IPS-15b (cell line): ENCODE measurements at regions not wholly inside any gene's neighbourhood (a gene's known extent, or its start where the extent isn't known, plus 50 kb on each side); places are given as distances from the start of the nearest gene placed in this dataset.
"Not testable (repeated sequence)": the region's sequence is repeated elsewhere in the genome, so short reads cannot be mapped to it uniquely, and the experiment has no call there.

Experiments used
- H3K27me3 ChIP-seq: one replicate; pipeline ENCODE4 v1.6.1; 2013; ENCODE audit warnings: low read length; ENCODE audit not compliant: control insufficient read depth, insufficient read depth
- H3K36me3 ChIP-seq: one replicate; pipeline ENCODE4 v1.6.1; 2013; ENCODE audit warnings: low read length; ENCODE audit not compliant: control insufficient read depth, insufficient read depth
- H3K4me1 ChIP-seq: one replicate; pipeline ENCODE4 v1.6.1; 2013; ENCODE audit warnings: mild to moderate bottlenecking, low read length; ENCODE audit not compliant: control insufficient read depth, insufficient read depth
- H3K4me3 ChIP-seq: one replicate; pipeline ENCODE4 v1.5.1; 2013; ENCODE audit warnings: low read depth, low read length
- H3K9ac ChIP-seq: one replicate; pipeline ENCODE4 v1.6.1; 2013; ENCODE audit warnings: low read depth, mild to moderate bottlenecking, low read length
- H3K9me3 ChIP-seq: one replicate; pipeline ENCODE4 v1.6.1; 2013; ENCODE audit warnings: mild to moderate bottlenecking, low read length; ENCODE audit not compliant: control insufficient read depth, insufficient read depth

DNA sequence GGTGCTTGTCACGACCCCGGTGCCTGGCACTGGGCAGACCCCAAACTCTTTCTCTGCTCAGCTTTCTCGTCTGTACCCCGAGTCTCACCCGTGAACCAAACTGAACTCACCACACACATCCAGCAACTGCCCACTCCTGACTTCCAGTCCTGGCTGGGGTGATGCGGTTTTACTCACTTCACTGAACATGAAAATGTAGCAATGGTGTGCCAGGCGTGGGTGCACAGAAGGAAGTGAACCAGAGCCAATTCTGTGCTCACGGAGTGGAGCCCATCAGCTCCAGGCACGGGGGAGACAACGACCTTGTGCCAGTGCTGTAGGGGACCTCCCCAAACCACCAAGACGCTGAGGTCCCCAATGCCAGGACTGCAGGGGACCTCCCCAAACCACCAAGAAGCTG is 78.7 kb upstream of the AFDN start:
- H3K4me1 ChIP-seq: no peaks in the 10 kb centered on the region
- H3K36me3 ChIP-seq: no peaks in the 10 kb centered on the region
- H3K9me3 ChIP-seq: no peaks in the 10 kb centered on the region
- no peak overlapping the region for H3K4me3 ChIP-seq
- H3K27me3 ChIP-seq: no peaks in the 10 kb centered on the region
- no peak overlapping the region for H3K9ac ChIP-seq

- H3K27me3 ChIP-seq: no peaks in the 10 kb centered on the region
- H3K9me3 ChIP-seq: no peaks in the 10 kb centered on the region
- no peaks in the 10 kb centered on the region for H3K4me1 ChIP-seq
- no peak overlapping the region for H3K4me3 ChIP-seq
- H3K9ac ChIP-seq: no peak overlapping the region
- no peaks in the 10 kb centered on the region for H3K36me3 ChIP-seq
These were observed 78.0 kb upstream of the AFDN start for GRCh38 chr6:167748458-167749379.

DNA sequence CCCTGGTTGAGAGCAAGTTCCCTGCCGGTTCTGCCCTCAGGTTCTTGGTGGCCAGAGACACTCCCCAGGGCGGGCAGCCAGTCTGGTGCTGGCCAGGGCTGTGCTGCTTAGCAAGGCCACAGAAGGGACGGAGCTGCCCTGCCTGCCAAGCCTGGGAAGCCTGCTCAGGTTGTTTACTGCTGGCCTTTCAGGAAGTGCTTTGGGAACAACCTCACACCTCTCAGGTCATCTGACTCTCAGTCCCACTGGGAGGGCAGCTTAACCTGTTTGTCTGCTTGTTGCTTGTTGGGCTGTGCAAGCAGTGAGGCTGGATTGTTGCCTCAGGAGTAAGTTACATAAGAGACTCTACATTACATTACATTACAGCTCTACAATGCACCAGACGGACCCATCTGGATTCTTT is 75.8 kb upstream of the AFDN start:
- H3K9ac ChIP-seq: no peak overlapping the region
- no peaks in the 10 kb centered on the region for H3K36me3 ChIP-seq
- H3K4me3 ChIP-seq: no peak overlapping the region
- H3K4me1 ChIP-seq: no peaks in the 10 kb centered on the region
- no peaks in the 10 kb centered on the region for H3K9me3 ChIP-seq
- no peaks in the 10 kb centered on the region for H3K27me3 ChIP-seq

- no peaks in the 10 kb centered on the region for H3K4me1 ChIP-seq
These were observed 75.1 kb upstream of the AFDN start for GRCh38 chr6:167751579-167752115.

DNA sequence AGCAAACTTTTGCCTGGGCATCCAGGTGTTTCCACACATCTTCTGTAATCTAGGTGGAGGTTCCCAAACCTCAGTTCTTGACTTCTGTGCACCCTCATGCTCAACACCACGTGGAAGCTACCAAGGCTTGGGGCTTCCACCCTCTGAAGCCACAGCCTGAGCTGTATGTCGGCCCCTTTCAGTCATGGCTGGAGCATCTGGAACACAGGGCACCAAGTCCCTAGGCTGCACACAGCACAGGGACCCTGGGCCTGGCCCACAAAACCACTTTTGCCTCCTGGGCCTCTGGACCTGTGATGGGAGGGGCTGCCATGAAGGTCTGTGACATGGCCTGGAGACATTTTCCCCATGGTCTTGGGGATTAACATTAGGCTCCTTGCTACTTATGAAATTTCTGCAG is 73.4 kb upstream of the AFDN start:
- not testable (repeated sequence) for H3K27me3 ChIP-seq, H3K36me3 ChIP-seq, H3K4me3 ChIP-seq, H3K9ac ChIP-seq, H3K4me1 ChIP-seq, H3K9me3 ChIP-seq

More at GRCh38 chr6:167751579-167752115, 75.1 kb upstream of the AFDN start:
- Histone ChIP-seq H3K9ac (no peak overlapping the region), H3K9me3 (no peaks in the 10 kb centered on the region), H3K4me3 (no peak overlapping the region), H3K36me3 (no peaks in the 10 kb centered on the region), H3K27me3 (no peaks in the 10 kb centered on the region)

DNA sequence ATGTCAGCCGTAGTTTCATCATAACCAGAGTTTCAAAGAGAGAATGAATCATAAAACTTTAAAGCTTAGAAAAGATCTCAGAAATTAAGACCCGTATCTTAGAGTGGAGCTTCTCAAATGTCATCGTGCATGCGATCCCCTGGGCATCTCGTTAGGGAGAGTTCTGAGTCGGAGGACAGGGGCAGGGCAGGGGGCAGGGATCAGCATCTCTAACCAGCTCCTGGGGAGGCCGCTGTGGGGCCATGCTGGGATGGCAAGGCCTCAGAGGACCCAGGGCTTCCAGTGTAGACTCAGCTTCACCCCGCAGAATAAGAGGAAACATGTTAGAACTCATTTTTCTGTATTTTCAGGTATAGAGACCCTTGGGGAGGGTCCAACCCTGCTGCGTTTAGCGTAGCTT is 72.0 kb upstream of the AFDN start:
- Histone ChIP-seq H3K4me3 (no peak overlapping the region), H3K9ac (no peak overlapping the region), H3K9me3 (no peaks in the 10 kb centered on the region), H3K36me3 (no peaks in the 10 kb centered on the region), H3K4me1 (no peaks in the 10 kb centered on the region), H3K27me3 (no peaks in the 10 kb centered on the region)

DNA sequence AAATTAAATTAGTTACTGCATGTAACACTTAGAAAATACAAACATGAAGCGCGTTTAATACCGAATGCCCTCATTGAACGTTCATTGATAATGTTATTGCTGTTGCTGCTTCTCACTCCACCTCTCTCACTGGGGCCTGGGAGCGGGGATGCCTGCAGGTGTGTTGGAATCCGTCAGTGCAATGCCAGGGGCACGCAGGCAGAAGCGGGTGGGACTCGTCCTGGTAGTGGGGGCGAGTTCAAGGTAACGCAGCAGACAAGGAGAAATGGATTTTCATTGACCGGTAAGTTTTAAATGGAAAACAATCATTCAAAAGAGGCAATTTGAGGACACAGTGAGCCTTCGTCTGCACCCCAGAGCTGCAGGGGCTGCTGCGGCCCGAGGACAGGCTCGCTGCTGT is 71.2 kb upstream of the AFDN start:
- Histone ChIP-seq H3K9ac (no peak overlapping the region), H3K36me3 (no peaks in the 10 kb centered on the region), H3K27me3 (no peaks in the 10 kb centered on the region), H3K9me3 (no peaks in the 10 kb centered on the region), H3K4me3 (no peak overlapping the region), H3K4me1 (no peaks in the 10 kb centered on the region)

DNA sequence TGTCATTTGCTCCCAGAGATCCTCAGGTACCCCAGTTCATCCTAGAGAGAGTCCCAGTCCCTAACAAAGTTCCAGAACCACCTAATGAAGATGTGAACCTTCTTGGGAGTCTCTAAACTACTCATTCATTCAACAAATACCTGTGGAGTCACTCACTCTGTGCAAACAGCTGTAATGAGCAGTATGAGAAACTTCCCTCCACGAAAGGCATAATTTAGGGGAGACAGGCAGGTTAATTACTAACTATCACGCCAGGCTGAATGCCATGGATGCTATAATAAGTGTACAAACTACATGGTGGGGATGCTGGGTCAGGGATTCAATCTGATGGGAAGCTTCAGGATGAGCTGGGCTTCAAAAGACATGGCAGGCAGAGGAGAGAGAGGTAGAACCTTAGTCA is 70.1 kb upstream of the AFDN start:
- Histone ChIP-seq H3K9me3 (no peaks in the 10 kb centered on the region), H3K4me1 (no peaks in the 10 kb centered on the region), H3K4me3 (no peak overlapping the region), H3K9ac (no peak overlapping the region), H3K36me3 (no peaks in the 10 kb centered on the region), H3K27me3 (no peaks in the 10 kb centered on the region)

DNA sequence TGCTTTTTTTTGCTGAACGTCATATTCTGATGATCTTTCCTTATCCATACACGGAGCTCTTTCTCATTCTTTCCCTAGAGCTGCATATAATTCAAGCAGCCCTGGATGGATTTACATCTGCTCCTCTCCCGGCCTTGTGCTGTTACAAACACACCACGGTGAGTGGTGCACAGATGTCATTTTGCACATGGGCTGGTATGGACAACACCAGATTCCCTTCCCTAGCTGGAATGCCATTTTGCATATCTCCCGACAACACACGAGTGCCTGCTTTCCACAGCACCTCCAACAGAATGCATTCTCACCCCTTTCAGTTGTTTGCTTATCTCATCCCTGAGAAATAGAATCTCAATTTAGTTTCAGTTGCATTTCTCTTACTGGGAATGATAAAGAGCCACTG is 69.5 kb upstream of the AFDN start:
- H3K9me3 ChIP-seq: no peaks in the 10 kb centered on the region
- H3K4me1 ChIP-seq: no peaks in the 10 kb centered on the region
- H3K4me3 ChIP-seq: no peak overlapping the region
- H3K9ac ChIP-seq: no peak overlapping the region
- H3K36me3 ChIP-seq: no peaks in the 10 kb centered on the region
- H3K27me3 ChIP-seq: no peaks in the 10 kb centered on the region

DNA sequence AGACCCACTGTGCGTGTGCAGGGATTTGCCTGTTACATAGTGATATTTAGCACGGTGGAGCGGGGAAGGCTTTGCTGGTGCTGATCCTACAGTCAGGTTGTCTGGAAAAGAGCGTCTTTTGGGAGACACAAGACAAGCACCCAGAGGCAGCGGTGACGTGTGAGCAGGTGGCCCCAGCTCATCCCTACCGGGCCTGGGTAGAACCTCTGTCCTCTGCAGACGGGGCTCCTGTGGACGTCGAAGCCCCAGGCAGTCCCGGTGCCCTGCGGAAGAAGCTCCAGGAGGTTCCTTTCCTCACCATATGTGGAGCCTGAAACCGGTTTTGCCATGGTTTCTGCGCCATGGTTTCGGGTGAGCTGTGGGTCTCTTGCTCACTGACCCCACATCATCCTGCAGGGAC is 68.9 kb upstream of the AFDN start:
- H3K4me3 ChIP-seq: no peak overlapping the region
- no peaks in the 10 kb centered on the region for H3K9me3 ChIP-seq
- H3K4me1 ChIP-seq: no peaks in the 10 kb centered on the region
- no peaks in the 10 kb centered on the region for H3K36me3 ChIP-seq
- H3K9ac ChIP-seq: no peak overlapping the region
- H3K27me3 ChIP-seq: no peaks in the 10 kb centered on the region

DNA sequence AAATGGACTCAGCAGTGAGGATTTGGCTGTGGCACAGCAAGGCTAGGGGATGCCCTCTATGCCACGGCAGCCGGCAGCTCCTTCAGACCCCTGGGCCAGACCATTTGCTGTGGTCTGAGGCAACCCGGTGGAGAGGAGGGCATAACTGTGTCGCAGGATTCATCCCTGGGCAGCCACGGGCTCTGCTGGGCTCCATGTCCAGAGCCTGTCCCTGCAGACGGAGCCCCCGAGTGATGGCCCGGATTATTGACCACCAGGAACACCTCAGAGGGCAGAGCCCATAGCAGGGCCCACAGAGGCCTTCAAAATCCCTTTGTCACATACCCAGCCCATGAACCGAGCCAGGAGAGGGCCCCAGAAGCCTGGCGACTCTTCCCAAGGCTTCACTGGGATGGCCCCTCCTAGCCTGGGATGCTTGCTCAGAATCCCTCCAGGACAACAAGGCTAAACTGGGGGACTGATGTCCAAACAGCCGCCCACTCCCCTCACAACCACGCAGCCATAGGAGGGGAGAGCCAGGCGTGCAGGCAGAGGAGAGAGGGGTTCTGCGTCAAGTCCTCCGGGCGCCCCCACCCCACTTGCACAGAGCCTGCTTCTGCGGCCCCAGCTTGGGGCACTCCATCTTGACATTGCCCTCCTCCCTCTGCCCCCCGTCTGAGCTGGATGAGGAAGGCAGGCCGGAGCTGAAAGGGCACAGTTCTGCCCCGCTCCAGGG is 68.2 kb upstream of the AFDN start:
- no peak overlapping the region for H3K9ac ChIP-seq
- no peaks in the 10 kb centered on the region for H3K4me1 ChIP-seq
- no peaks in the 10 kb centered on the region for H3K27me3 ChIP-seq
- no peaks in the 10 kb centered on the region for H3K36me3 ChIP-seq
- H3K9me3 ChIP-seq: no peaks in the 10 kb centered on the region
- H3K4me3 ChIP-seq: no peak overlapping the region

DNA sequence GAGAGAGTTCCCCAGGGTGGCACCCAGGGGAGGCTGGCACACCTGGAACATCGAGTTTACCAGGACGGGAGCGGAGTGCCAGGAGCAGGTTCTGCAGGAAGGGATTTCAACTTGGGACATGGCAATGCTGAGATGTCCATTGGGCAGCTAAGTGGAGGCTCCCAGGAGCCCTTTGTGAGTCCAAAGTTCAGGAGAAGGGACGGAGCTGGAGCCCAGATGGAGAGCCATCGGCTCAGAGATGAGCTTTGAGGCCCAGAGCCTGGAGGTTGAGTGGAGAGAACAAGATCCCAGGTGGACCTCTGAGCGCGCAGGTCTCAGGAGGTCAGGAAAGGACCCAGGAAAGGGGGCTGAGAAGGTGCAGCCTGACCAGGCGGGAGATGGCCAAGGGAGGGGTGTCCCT is 67.5 kb upstream of the AFDN start:
- H3K36me3 ChIP-seq: no peaks in the 10 kb centered on the region
- H3K9ac ChIP-seq: no peak overlapping the region
- no peaks in the 10 kb centered on the region for H3K4me1 ChIP-seq

More for the DNA sequence above, 67.5 kb upstream of the AFDN start:
- no peaks in the 10 kb centered on the region for H3K9me3 ChIP-seq
- H3K27me3 ChIP-seq: no peaks in the 10 kb centered on the region
- no peak overlapping the region for H3K4me3 ChIP-seq
